Hepatocyte (in vitro differentiated cells): ENCODE measurements at regions not wholly inside any gene's neighbourhood (a gene's known extent, or its start where the extent isn't known, plus 50 kb on each side); places are given as distances from the start of the nearest gene placed in this dataset.

Source experiments
- EZH2 ChIP-seq: fragments of 200-600 bp; sonication (generic); IDR thresholded peaks from 2 replicates; pipeline ENCODE4 v1.6.1; 2016; ENCODE audit warnings: antibody characterized with exemption, mild to moderate bottlenecking, borderline replicate concordance
- EZH2phosphoT487 ChIP-seq: fragments of 200-600 bp; sonication (generic); IDR thresholded peaks from one replicate; pipeline ENCODE4 v1.6.1; 2018; ENCODE audit warnings: antibody characterized with exemption, mild to moderate bottlenecking, low read depth, moderate library complexity; ENCODE audit not compliant: unreplicated experiment, severe bottlenecking
- TF ChIP-seq, protein P1 (sequence below): fragments of 200-600 bp; sonication (generic); IDR thresholded peaks from 2 replicates; pipeline ENCODE4 v1.5.1; 2016; ENCODE audit warnings: antibody characterized with exemption, mild to moderate bottlenecking; ENCODE audit not compliant: poor library complexity

DNA sequence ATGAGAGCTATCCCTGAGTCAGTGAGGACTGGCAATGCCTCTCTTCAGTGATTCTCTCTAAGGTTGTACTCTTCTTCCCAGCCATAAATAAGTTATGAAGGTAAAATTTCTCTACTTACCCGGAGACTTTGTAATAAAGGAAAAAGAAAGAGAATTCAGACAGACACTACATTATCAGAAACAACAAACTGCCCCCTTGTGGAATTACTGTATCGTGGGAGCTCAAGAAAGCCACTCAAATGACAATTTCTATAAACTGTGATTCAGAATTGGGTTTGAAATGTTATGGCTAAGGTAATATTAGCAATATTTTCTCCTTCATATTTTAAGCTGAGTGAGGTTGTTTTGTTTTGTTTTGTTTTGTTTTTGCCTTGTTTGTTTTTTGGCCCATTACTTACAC is 155.8 kb upstream of the TANK start:
- TF ChIP-seq, protein P1, sequence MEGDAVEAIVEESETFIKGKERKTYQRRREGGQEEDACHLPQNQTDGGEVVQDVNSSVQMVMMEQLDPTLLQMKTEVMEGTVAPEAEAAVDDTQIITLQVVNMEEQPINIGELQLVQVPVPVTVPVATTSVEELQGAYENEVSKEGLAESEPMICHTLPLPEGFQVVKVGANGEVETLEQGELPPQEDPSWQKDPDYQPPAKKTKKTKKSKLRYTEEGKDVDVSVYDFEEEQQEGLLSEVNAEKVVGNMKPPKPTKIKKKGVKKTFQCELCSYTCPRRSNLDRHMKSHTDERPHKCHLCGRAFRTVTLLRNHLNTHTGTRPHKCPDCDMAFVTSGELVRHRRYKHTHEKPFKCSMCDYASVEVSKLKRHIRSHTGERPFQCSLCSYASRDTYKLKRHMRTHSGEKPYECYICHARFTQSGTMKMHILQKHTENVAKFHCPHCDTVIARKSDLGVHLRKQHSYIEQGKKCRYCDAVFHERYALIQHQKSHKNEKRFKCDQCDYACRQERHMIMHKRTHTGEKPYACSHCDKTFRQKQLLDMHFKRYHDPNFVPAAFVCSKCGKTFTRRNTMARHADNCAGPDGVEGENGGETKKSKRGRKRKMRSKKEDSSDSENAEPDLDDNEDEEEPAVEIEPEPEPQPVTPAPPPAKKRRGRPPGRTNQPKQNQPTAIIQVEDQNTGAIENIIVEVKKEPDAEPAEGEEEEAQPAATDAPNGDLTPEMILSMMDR: peak; percentile 42
- TF ChIP-seq EZH2: no peak
- TF ChIP-seq EZH2phosphoT487: no peak
